Vagina (tissue), 2 donors: ENCODE measurements at regions not wholly inside any gene's neighbourhood (a gene's known extent, or its start where the extent isn't known, plus 50 kb on each side); places are given as distances from the start of the nearest gene placed in this dataset.

ENCODE experiments used
- POLR2A ChIP-seq, 2 donors: fragments of 450-650 bp; IDR thresholded peaks; one replicate each; pipeline ENCODE4 v1.6.1; 2017; ENCODE audit warnings: antibody characterized with exemption in 2 of 2, mild to moderate bottlenecking in 2 of 2, moderate library complexity in 2 of 2
- TF ChIP-seq, protein P1 (sequence below), 3 experiments: fragments of 450-650 bp in 2 of 3; fragments of 200-600 bp in 1 of 3; sonication (generic) in 1 of 3; IDR thresholded peaks; one replicate each; pipeline ENCODE4 v1.5.1; 2017 to 2019; ENCODE audit warnings: antibody characterized with exemption in 3 of 3, mild to moderate bottlenecking in 2 of 3, moderate library complexity in 2 of 3

DNA sequence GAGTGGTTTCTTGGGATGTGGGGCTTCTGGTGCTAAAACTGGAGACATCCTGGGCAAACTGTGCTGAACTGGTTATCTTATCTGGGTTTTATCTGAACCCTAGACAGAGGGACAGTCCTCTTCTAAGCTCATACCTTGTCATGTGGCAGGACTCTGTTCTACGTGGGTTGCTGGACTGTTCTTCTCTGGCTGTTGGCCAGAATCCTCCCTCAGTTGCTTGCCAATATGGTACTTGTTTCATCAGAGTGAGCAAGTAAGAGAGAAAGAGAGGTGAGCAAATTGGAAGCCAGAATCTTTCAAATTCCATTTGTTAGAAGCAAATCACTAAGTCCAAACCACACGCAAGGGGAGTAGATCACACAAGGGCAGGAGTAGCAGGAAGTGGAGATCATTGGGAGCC lies 291.5 kb upstream of the TBL1XR1 start:
- TF ChIP-seq, protein P1, sequence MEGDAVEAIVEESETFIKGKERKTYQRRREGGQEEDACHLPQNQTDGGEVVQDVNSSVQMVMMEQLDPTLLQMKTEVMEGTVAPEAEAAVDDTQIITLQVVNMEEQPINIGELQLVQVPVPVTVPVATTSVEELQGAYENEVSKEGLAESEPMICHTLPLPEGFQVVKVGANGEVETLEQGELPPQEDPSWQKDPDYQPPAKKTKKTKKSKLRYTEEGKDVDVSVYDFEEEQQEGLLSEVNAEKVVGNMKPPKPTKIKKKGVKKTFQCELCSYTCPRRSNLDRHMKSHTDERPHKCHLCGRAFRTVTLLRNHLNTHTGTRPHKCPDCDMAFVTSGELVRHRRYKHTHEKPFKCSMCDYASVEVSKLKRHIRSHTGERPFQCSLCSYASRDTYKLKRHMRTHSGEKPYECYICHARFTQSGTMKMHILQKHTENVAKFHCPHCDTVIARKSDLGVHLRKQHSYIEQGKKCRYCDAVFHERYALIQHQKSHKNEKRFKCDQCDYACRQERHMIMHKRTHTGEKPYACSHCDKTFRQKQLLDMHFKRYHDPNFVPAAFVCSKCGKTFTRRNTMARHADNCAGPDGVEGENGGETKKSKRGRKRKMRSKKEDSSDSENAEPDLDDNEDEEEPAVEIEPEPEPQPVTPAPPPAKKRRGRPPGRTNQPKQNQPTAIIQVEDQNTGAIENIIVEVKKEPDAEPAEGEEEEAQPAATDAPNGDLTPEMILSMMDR (IDR thresholded peaks at IDR 0.05), result no peak
- TF ChIP-seq POLR2A (IDR thresholded peaks at IDR 0.05), result no peak
